OCI-LY7 (cell line): ENCODE measurements at regions not wholly inside any gene's neighbourhood (a gene's known extent, or its start where the extent isn't known, plus 50 kb on each side); places are given as distances from the start of the nearest gene placed in this dataset.

Experiments
- EZH2phosphoT487 ChIP-seq: fragments of 200-600 bp; sonication (generic); IDR thresholded peaks from 2 replicates; pipeline ENCODE4 v1.6.1; 2018; ENCODE audit warnings: low read depth, borderline replicate concordance, mild to moderate bottlenecking, mixed run types, antibody characterized with exemption, low read length, moderate library complexity, mixed read lengths
- TF ChIP-seq, protein P1 (sequence below): fragments of 200-600 bp; sonication (generic); conservative IDR thresholded peaks from 2 replicates; pipeline ENCODE4 v1.5.1; 2014; ENCODE audit warnings: mild to moderate bottlenecking, antibody characterized with exemption, low read length, moderate library complexity, mixed read lengths

- TF ChIP-seq, protein P1, sequence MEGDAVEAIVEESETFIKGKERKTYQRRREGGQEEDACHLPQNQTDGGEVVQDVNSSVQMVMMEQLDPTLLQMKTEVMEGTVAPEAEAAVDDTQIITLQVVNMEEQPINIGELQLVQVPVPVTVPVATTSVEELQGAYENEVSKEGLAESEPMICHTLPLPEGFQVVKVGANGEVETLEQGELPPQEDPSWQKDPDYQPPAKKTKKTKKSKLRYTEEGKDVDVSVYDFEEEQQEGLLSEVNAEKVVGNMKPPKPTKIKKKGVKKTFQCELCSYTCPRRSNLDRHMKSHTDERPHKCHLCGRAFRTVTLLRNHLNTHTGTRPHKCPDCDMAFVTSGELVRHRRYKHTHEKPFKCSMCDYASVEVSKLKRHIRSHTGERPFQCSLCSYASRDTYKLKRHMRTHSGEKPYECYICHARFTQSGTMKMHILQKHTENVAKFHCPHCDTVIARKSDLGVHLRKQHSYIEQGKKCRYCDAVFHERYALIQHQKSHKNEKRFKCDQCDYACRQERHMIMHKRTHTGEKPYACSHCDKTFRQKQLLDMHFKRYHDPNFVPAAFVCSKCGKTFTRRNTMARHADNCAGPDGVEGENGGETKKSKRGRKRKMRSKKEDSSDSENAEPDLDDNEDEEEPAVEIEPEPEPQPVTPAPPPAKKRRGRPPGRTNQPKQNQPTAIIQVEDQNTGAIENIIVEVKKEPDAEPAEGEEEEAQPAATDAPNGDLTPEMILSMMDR, result no peak
- TF ChIP-seq EZH2phosphoT487, result no peak
These were observed 742.9 kb downstream of the DHX35 start for GRCh38 chr20:39705032-39705431.
